ENCODE measurements at regions not wholly inside any gene's neighbourhood (a gene's known extent, or its start where the extent isn't known, plus 50 kb on each side); places are given as distances from the start of the nearest gene placed in this dataset.
"Not testable (repeated sequence)": the region's sequence is repeated elsewhere in the genome, so short reads cannot be mapped to it uniquely, and the experiment has no call there.

DNA sequence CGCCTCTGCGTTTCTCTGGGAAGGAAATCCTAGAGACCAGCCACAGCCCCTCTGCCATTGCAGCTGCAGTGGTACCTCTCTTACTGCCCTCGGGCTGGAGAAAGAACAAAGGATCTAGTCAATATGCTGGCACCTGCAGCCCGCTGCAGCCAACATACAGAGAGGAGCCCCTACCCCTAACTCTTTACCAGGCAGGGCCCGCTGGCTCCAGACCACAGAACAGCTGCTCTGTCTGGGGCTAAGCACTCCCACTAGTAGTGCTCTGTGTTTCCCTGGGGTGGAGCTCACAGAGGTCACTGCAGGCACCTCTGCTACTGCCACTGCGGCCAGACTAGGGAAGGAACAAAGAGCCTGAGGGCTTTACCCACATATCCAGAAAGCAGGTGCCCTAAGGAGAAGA lies 93.8 kb upstream of the IMPG1 start:
- no peak for TF ChIP-seq CTCF (IDR thresholded peaks at IDR 0.05; ENCODE audit: extremely low read depth, insufficient read depth, missing control alignments)
- DNase-seq (ENCODE audit: low spot score): no peak
- in situ Hi-C loops (cut with MboI; ENCODE audit: low pct_unique_long_range_greater_than_20kb, low sequenced_read_pairs, unreplicated experiment): no loop called here

DNA sequence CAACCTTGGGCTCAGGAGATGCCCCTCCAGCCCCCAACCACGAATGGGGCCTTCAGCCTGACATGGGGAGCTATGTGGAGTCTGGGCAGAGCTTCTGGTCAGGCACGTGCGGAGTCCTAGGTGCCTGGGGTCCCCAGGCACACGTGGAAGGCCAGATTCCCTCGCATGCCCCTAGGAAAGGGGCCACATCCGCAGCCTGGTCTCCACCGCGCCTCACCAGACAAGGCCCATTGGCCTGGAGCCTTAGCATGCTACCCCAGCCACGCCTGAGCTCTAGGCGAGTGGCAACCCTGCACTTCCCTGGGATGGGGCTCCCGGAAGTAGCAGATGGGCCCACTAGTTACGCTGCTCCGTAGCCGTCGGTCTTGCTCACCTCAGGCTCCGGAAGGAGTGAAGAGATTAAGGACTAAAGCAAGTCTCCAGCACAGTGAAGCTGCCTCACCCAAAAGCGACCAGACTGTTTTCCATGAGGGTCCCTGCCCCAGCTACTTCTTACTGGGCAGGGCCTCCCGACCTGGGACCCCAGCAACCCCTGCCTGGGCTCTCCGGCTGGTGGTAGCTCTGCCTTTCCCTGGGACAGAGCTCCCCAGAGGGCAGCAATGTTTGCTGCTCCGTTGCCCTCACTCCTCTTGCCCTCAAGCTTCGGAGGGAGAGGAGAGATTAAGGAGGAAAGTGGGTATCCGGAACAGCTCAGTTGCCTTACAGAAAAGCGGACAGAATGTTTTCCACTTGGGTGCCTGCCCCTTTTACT lies 93.2 kb upstream of the IMPG1 start:
- DNase-seq (ENCODE audit: low spot score): no peak
- in situ Hi-C loops (cut with MboI; ENCODE audit: low pct_unique_long_range_greater_than_20kb, low sequenced_read_pairs, unreplicated experiment): no loop called here

DNA sequence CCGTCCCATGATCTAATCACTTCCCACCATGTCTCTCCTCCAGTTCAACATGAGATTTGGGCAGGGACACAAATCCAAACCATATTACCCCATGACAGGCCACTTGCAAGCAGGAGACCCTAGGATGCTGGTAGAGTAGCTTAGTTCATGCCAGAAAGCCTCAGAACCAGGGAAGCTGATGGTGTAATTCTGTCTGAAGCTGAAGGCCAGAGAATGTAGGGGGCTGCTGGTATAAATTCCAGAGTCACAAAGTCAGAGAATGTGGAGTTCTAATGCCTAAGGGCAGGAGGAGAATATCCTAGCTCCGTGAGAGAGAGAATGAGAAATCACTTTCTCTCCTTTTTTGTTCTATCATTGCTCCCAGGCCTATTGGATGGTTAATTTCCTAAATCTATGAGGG lies 90.3 kb upstream of the IMPG1 start:
- in situ Hi-C loops (cut with MboI; ENCODE audit: low pct_unique_long_range_greater_than_20kb, low sequenced_read_pairs, unreplicated experiment): no loop called here
- TF ChIP-seq CTCF (IDR thresholded peaks at IDR 0.05; ENCODE audit: extremely low read depth, insufficient read depth, missing control alignments): no peak
- DNase-seq (ENCODE audit: low spot score): no peak

More for the DNA sequence above, 93.2 kb upstream of the IMPG1 start:
- TF ChIP-seq CTCF (IDR thresholded peaks at IDR 0.05; ENCODE audit: extremely low read depth, insufficient read depth, missing control alignments): no peak

- DNase-seq (ENCODE audit: low spot score); in situ Hi-C loops (cut with MboI; ENCODE audit: low pct_unique_long_range_greater_than_20kb, low sequenced_read_pairs, unreplicated experiment): not testable (repeated sequence)
These were observed 85.3 kb upstream of the IMPG1 start for GRCh38 chr6:76157800-76158199.

- in situ Hi-C loops (cut with MboI; ENCODE audit: low pct_unique_long_range_greater_than_20kb, low sequenced_read_pairs, unreplicated experiment): loop anchor here (25.0 kb wide), 1 partner anchor 98 kb away; no protein-coding TSS in a partner anchor
- DNase-seq (ENCODE audit: low spot score): no peak
- no peak for TF ChIP-seq CTCF (IDR thresholded peaks at IDR 0.05; ENCODE audit: extremely low read depth, insufficient read depth, missing control alignments)
These were observed 63.0 kb upstream of the IMPG1 start for GRCh38 chr6:76135481-76135880.

DNA sequence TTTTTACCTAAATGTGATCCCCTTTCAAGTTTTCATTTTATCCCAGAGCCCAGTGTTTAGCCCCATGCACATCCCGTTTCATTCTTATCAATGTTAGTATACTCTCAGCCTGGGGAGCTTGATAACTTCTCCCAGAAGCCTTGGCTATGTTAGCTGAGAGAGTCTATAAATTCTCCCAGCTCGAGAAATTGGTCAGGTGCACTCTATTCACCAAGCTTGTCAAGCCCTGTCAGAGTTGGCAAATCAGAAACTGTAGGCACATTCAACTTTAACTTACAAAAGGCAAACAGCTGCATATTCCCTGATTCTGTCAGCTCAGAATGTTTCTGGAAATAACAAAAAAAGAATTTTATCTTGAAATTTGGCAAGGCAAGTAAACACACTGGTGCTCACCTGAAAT lies 62.2 kb upstream of the IMPG1 start:
- TF ChIP-seq CTCF (IDR thresholded peaks at IDR 0.05; ENCODE audit: extremely low read depth, insufficient read depth, missing control alignments): no peak
- no peak for DNase-seq (ENCODE audit: low spot score)
- in situ Hi-C loops (cut with MboI; ENCODE audit: low pct_unique_long_range_greater_than_20kb, low sequenced_read_pairs, unreplicated experiment): loop anchor here (25.0 kb wide), 1 partner anchor 97 kb away; no protein-coding TSS in a partner anchor

DNA sequence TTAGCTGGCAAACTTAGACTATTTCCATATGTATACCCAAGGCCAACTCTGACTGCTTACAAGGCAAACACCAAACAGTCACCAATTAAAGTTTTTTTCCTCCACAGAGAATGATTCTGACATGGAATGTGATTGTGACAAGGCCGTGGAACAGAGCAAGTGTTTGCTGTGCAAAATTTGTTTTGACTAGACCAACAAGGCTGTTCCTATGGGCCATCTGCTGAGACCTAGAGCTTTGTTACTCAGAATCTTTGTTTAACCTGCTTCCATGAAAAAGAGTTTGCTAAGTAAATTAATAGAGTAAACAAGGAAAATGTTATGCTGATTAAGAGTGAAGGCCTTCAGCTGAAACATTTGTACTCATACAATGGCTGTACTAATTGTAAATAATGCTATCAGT lies 51.6 kb upstream of the IMPG1 start:
- in situ Hi-C loops (cut with MboI; ENCODE audit: low pct_unique_long_range_greater_than_20kb, low sequenced_read_pairs, unreplicated experiment): no loop called here
- DNase-seq (ENCODE audit: low spot score): no peak
- no peak for TF ChIP-seq CTCF (IDR thresholded peaks at IDR 0.05; ENCODE audit: extremely low read depth, insufficient read depth, missing control alignments)
